GM21786 (cell line): ENCODE measurements at regions not wholly inside any gene's neighbourhood (a gene's known extent, or its start where the extent isn't known, plus 50 kb on each side); places are given as distances from the start of the nearest gene placed in this dataset.

Experiments used
- ATAC-seq: cut with Tn5 transposase; IDR thresholded peaks from one replicate; pipeline ENCODE4 v1.9.1; 2021; ENCODE audit not compliant: unreplicated experiment

GRCh38 chr9:115914291-115914690, 239.3 kb upstream of the PAPPA start:
- ATAC-seq = no peak

GRCh38 chr9:115921301-115921700, 232.3 kb upstream of the PAPPA start:
- no peak for ATAC-seq

- ATAC-seq = no peak
Measured at GRCh38 chr9:115922444-115922843, 231.1 kb upstream of the PAPPA start.

- no peak for ATAC-seq
Measured at GRCh38 chr9:115923410-115923809, 230.2 kb upstream of the PAPPA start.

GRCh38 chr9:115923903-115924668, 229.5 kb upstream of the PAPPA start:
- no peak for ATAC-seq

- no peak for ATAC-seq
Measured at GRCh38 chr9:115924669-115924987, 229.0 kb upstream of the PAPPA start.

GRCh38 chr9:115925424-115925823, 228.2 kb upstream of the PAPPA start:
- no peak for ATAC-seq

- no peak for ATAC-seq
Measured at GRCh38 chr9:115930472-115930871, 223.1 kb upstream of the PAPPA start.

GRCh38 chr9:115938479-115938878, 215.1 kb upstream of the PAPPA start:
- ATAC-seq = no peak

GRCh38 chr9:115939065-115939765, 214.4 kb upstream of the PAPPA start:
- no peak for ATAC-seq

- no peak for ATAC-seq
Measured at GRCh38 chr9:115941561-115942315, 211.9 kb upstream of the PAPPA start.

- no peak for ATAC-seq
Measured at GRCh38 chr9:115943431-115944165, 210.0 kb upstream of the PAPPA start.

GRCh38 chr9:115944166-115944948, 209.2 kb upstream of the PAPPA start:
- no peak for ATAC-seq

GRCh38 chr9:115945009-115945431, 208.6 kb upstream of the PAPPA start:
- ATAC-seq = no peak

GRCh38 chr9:115946530-115946929, 207.1 kb upstream of the PAPPA start:
- ATAC-seq = no peak

GRCh38 chr9:115951977-115952376, 201.6 kb upstream of the PAPPA start:
- ATAC-seq = no peak

GRCh38 chr9:115952430-115953292, 200.9 kb upstream of the PAPPA start:
- ATAC-seq = no peak

GRCh38 chr9:115956371-115956770, 197.2 kb upstream of the PAPPA start:
- no peak for ATAC-seq

GRCh38 chr9:115957585-115957984, 196.0 kb upstream of the PAPPA start:
- no peak for ATAC-seq
